GM12872 (cell line): ENCODE measurements at regions not wholly inside any gene's neighbourhood (a gene's known extent, or its start where the extent isn't known, plus 50 kb on each side); places are given as distances from the start of the nearest gene placed in this dataset.

Source experiments
- TF ChIP-seq, protein P1 (sequence below): IDR thresholded peaks from 3 replicates; pipeline ENCODE4 v1.5.1; 2011; ENCODE audit warnings: low read depth, mild to moderate bottlenecking, low read length, moderate library complexity; ENCODE audit not compliant: insufficient read depth

DNA sequence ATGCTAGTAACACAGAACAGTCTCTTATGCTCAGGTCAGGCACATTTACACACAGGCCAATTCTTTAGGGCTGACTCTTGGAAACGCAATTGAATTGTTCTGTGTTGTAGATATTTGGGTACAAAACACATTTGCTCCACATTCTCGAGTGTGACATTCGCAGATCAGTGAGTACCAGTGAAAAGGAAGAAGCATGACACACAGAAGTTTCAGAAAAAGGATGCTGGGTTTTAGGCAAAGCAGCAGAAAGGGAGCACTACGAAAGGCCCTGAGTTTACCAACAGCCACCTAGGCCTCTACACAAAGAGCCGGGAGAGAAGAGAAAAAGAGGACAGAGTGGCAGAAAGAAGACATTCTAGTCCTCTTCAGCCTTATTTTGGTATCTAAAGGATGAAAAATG lies 254.4 kb upstream of the BTG1 start:
- TF ChIP-seq, protein P1, sequence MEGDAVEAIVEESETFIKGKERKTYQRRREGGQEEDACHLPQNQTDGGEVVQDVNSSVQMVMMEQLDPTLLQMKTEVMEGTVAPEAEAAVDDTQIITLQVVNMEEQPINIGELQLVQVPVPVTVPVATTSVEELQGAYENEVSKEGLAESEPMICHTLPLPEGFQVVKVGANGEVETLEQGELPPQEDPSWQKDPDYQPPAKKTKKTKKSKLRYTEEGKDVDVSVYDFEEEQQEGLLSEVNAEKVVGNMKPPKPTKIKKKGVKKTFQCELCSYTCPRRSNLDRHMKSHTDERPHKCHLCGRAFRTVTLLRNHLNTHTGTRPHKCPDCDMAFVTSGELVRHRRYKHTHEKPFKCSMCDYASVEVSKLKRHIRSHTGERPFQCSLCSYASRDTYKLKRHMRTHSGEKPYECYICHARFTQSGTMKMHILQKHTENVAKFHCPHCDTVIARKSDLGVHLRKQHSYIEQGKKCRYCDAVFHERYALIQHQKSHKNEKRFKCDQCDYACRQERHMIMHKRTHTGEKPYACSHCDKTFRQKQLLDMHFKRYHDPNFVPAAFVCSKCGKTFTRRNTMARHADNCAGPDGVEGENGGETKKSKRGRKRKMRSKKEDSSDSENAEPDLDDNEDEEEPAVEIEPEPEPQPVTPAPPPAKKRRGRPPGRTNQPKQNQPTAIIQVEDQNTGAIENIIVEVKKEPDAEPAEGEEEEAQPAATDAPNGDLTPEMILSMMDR = no peak

DNA sequence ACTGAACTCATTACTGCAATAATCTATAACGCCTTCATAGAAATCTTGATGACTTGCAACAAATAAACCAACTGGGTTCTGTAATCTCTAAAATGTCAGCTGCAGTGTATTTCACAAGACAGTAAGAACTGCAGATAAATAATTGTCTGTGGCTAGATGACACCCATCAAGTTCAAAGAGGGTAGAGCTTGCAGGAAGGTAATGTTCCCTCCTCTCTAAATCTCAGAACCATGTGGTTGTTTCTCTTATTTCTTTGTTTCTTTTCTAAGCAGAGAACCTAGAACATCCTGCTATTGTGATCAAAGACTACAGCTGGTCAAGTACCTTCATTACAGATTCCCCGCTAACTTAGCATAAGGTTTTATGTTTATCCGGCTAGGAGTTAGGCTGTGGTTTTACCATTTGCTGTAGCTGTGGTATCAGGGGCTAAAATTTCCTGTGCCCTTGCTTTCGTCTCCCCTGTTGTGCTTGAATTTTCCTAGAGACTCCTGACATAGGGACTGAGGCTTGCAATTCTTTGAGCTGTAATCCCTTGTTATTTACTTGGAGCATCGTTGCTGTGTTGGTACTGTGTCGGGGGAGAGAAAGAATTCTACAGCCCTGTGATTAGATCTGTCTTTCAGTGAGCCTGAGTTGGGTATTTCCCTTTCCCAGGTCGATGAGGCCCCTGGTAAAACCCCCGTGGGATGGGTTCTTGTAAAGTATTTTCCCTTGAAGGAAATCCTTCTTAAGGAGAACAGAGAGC lies 253.1 kb upstream of the BTG1 start:
- TF ChIP-seq, protein P1 = no peak

DNA sequence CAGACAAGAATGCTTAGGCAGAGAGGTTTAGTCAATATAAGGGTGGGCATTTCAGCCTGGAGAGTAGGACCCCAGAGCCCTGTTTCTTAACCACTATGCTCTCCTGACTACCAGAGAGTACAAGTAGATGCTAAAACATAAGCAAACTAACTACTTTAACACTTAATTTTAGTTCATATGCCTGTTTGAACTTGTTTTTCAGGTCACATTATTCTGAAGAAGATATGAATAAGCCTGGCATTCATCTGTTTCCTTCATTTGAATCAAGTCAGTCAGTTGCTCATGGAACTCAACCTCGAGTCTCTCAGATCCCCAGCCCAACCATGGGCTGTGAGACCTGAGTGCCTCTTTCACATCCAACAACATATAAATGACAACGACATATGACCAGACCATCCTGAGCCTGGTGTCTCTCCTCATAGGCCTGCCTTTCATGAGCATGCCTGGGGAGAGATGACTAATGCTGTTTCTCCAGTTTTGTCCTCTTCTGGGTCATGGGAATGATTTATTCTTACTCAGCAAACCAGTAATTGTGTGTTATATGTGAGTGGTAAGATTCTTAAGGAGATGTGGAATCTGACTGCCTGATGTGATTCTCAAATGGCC lies 251.1 kb upstream of the BTG1 start:
- TF ChIP-seq, protein P1 = no peak

DNA sequence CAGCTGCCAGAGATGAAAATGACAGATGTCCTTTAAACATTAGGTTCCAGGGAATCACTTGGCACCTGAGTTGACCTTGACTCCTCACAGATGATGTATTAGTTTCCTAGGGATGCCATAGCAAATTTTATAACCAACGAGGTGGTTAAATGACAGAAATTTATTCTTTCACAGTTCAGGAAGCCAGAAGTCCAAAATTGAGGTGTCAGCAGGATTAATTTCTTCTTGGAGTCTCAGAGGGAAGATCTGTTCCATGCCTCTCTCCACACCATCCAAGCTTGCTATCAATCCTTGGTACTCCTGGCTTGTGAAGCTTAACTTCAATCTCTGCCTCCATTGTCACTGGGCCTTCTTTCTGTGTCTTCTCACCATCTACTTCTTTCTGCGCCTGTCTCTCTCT lies 249.7 kb upstream of the BTG1 start:
- TF ChIP-seq, protein P1 = no peak

DNA sequence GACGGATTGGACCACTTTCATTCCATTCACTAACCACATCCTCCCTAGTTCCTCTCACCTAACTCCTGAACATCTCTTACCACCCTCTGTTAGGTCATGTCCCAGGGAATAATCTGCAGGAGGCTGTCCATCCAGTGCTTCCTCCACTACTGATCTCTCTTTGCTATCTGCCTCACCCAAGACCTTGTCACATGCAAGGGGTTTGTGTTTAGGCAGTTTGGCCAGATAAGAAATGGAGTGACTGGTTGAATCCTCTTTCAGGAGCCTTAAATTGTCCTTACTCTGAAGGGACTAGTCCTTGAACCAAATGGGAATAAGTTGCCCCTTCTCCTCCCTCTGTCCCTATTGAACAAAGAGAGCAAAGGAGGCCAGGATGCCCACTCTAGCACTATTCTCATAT lies 249.2 kb upstream of the BTG1 start:
- TF ChIP-seq, protein P1 = no peak

DNA sequence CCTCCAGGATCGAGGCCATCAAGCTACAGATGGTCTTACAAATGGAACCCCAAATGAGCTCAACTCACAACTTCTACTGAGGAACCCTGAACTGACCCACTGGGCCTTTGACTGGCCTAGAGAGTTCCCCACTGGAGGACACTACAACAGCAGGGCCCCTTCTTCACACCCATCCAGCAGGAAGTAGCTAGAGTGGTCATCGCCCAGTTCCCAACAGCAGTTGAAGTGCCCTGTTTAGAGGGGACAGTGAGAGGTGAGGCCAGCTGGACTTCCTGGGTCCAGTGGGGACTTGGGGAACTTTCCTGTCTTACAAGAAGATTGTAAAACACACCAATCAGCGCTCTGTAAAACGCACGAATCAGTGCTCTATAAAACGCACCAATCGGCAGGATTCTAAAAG lies 247.9 kb upstream of the BTG1 start:
- TF ChIP-seq, protein P1 = no peak

DNA sequence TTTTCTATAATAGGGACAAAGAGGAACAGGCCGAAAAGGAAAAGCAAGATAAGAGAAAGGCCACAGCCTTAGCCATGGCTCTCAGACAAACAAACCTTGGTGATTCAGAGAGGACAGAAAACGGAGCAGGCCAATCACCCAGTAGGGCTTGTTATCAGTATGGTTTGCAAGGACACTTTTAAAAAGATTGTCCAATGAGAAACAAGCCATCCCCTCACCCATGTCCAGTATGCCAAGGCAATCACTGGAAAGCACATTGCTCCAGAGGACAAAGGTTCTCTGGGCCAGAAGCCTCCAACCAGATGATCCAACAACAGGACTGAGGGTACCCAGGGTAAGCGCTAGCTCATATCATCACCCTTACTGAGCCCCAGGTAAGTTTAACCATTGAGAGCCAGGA lies 243.8 kb upstream of the BTG1 start:
- TF ChIP-seq, protein P1 = no peak
